ENCODE measurements at regions not wholly inside any gene's neighbourhood (a gene's known extent, or its start where the extent isn't known, plus 50 kb on each side); places are given as distances from the start of the nearest gene placed in this dataset.

DNA sequence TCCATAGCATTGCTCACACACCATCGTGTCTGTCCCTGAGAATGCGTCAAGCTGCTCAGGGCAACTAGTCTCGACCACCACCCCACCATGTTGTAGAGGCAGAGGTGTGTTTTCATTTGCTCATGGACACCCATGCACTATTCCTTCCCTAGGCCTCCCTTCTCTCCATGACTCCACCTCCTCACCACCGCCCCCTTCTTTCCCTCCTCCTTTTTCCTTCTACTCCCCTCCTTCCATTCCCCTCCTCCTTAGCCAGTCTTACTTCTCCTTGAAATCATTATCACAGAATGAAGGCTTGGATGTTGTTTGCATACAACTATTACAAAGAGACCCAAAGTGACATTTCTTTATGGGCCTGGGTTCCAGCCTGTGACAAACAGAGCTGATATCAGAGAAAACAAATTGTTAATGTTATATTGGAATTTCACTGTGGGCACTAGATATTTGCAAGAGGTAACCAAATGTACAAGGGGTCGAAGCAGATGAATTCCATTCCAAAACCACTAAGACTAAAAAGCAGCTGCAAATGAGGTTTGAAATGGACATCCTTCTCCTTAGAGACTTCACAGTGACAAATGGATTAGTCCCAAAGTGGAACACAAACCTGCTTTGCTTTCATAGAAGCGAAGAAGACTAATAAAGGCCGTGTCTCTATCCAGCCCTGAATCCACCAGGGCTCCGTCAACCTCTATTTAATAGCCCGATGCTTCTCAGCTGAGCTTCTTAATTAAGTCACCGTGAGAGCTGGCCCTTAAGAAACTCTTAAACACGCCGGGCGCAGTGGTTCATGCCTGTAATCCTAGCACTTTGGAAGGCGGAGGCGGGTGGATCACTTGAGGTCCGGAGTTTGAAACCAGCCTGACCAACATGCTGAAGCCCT is 275.8 kb upstream of the SULF2 start:
- TF ChIP-seq SPI1 (IDR thresholded peaks at IDR 0.05; ENCODE audit: low read depth, low read length) (no peak), TAF1 (IDR thresholded peaks at IDR 0.05; ENCODE audit: low read depth, low read length) (no peak), POLR2A (IDR thresholded peaks at IDR 0.05; ENCODE audit: low read depth, low read length) (no peak), POLR2AphosphoS5 (IDR thresholded peaks at IDR 0.05; ENCODE audit: low read depth, low read length) (no peak), POU2F2 (IDR thresholded peaks at IDR 0.05; ENCODE audit: low read depth, low read length) (no peak)
